Lung (tissue), 11 donors: ENCODE measurements at regions not wholly inside any gene's neighbourhood (a gene's known extent, or its start where the extent isn't known, plus 50 kb on each side); places are given as distances from the start of the nearest gene placed in this dataset.

ENCODE experiments used
- ATAC-seq: fragments of 200-7000 bp; cut with Tn5 transposase; one replicate; pipeline ENCODE4 v1.9.1; 2020; ENCODE audit warnings: moderate number of reproducible peaks; ENCODE audit not compliant: insufficient read depth, low FRiP score
- DNase-seq, 3 donors: peaks; one replicate each; pipeline ENCODE4 v3.0.0-alpha.2; 2013 to 2017
- H3K27ac ChIP-seq, 2 donors: one replicate each; pipeline ENCODE4 v1.5.1; 2013; ENCODE audit warnings: mild to moderate bottlenecking in 2 of 2, moderate library complexity in 2 of 2, control low read depth in 1 of 2, inconsistent platforms in 1 of 2, low read depth in 1 of 2, low read length in 1 of 2
- H3K27me3 ChIP-seq, 3 donors: one replicate each; pipeline ENCODE4 v1.5.1; 2013; ENCODE audit warnings: low read length in 2 of 3; ENCODE audit not compliant: control insufficient read depth in 3 of 3, insufficient read depth in 3 of 3
- H3K36me3 ChIP-seq, 4 donors: one replicate each; pipeline ENCODE4 v1.5.1; 2013; ENCODE audit warnings: low read length in 4 of 4, mild to moderate bottlenecking in 1 of 4, moderate library complexity in 1 of 4; ENCODE audit not compliant: control insufficient read depth in 4 of 4, insufficient read depth in 4 of 4
- H3K4me1 ChIP-seq, 5 donors: one replicate each; pipeline ENCODE4 v1.5.1; 2013; ENCODE audit warnings: low read length in 5 of 5, mild to moderate bottlenecking in 2 of 5, moderate library complexity in 1 of 5; ENCODE audit not compliant: control insufficient read depth in 5 of 5, insufficient read depth in 5 of 5
- H3K4me3 ChIP-seq: one replicate; pipeline ENCODE4 v1.5.1; 2013; ENCODE audit warnings: mild to moderate bottlenecking, control low read depth, moderate library complexity
- H3K9ac ChIP-seq, 2 donors: one replicate each; pipeline ENCODE4 v1.5.1; 2013; ENCODE audit warnings: low read length in 2 of 2, control low read depth in 1 of 2; ENCODE audit not compliant: insufficient read depth in 1 of 2
- H3K9me3 ChIP-seq, 4 donors: one replicate each; pipeline ENCODE4 v1.5.1; 2013; ENCODE audit warnings: low read length in 3 of 4, mild to moderate bottlenecking in 1 of 4, moderate library complexity in 1 of 4; ENCODE audit not compliant: control insufficient read depth in 4 of 4, insufficient read depth in 3 of 4
- CTCF ChIP-seq: IDR thresholded peaks from 2 replicates; pipeline ENCODE4 v1.5.1; 2012; ENCODE audit warnings: mild to moderate bottlenecking; ENCODE audit errors: control extremely low read depth, extremely low read depth
- WGBS, 2 donors: extraction: QIAGEN DNeasy Blood & Tissue Kit; methylation state at CpG; one replicate each; pipeline ENCODE4 v1.1.7; 2013; 5-methylcytosine and 5-hydroxymethylcytosine counted together
- donor health status: control.
- donor health status: control.
- donor health status: Bipolar disorder and iron deficiency.
- donor health status: healthy.
- donor health status: DM: yes; HTN: yes; CAD: no.

GRCh38 chr13:47142105-47142504, 245.3 kb upstream of the HTR2A start:
- peaks cover 0 to 5% (median 0%) of the 10 kb centered on the region in 5 donors for H3K4me1 ChIP-seq
- ATAC-seq (no peak), DNase-seq (no peak)
- H3K27me3 ChIP-seq = peaks cover 0 to 2% (median 0%) of the 10 kb centered on the region in 3 donors
- TF ChIP-seq CTCF = no peak
- no peaks in the 10 kb centered on the region for H3K36me3 ChIP-seq
- H3K9me3 ChIP-seq = no peaks in the 10 kb centered on the region
- WGBS, 2 donors = 81 to 84% methylated on average over 2 of the region's 2 CpGs
- no peak overlapping the region for H3K27ac ChIP-seq
- H3K9ac ChIP-seq = no peak overlapping the region
- H3K4me3 ChIP-seq = no peak overlapping the region

DNA sequence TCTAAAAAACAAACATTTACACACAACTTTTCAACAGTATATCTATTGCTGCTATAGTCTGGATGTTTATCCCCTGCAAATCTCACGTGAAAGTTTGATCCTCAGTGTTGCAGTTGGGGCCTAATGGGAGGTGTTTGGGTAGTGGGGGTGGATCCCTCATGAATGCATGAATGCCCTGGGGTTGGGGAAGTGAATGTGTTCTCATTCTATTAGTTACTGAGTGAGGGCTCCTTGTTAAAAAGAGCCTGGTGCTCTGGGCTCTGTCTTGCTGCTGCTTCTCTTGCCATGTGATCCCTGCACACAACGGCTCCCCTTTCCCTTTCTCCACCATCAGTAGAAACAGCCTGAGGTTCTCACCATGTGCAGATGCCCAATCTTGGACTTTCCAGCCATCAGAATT, 242.7 kb upstream of the HTR2A start:
- no peak overlapping the region for H3K27ac ChIP-seq
- no peak overlapping the region for H3K9ac ChIP-seq
- TF ChIP-seq CTCF = no peak
- DNase-seq (no peak), ATAC-seq (no peak)
- H3K4me3 ChIP-seq = no peak overlapping the region
- no peaks in the 10 kb centered on the region for H3K9me3 ChIP-seq
- WGBS, 2 donors = 78 to 80% methylated on average over 2 of the region's 2 CpGs
- H3K4me1 ChIP-seq = no peaks in the 10 kb centered on the region
- no peaks in the 10 kb centered on the region for H3K36me3 ChIP-seq
- peaks cover 0 to under 1% (median 0%) of the 10 kb centered on the region in 3 donors for H3K27me3 ChIP-seq

- no peak for DNase-seq
- Histone ChIP-seq H3K36me3 (no peaks in the 10 kb centered on the region), H3K27ac (no peak overlapping the region), H3K4me3 (no peak overlapping the region), H3K9ac (no peak overlapping the region), H3K9me3 (no peaks in the 10 kb centered on the region), H3K4me1 (peaks cover 0 to 6% (median 0%) of the 10 kb centered on the region in 5 donors), H3K27me3 (no peaks in the 10 kb centered on the region)
- no peak for ATAC-seq
- TF ChIP-seq CTCF = no peak
- 92 to 96% methylated on average over 1 of the region's 1 CpG for WGBS, 2 donors
These were observed 239.7 kb upstream of the HTR2A start for GRCh38 chr13:47136504-47136941.

DNA sequence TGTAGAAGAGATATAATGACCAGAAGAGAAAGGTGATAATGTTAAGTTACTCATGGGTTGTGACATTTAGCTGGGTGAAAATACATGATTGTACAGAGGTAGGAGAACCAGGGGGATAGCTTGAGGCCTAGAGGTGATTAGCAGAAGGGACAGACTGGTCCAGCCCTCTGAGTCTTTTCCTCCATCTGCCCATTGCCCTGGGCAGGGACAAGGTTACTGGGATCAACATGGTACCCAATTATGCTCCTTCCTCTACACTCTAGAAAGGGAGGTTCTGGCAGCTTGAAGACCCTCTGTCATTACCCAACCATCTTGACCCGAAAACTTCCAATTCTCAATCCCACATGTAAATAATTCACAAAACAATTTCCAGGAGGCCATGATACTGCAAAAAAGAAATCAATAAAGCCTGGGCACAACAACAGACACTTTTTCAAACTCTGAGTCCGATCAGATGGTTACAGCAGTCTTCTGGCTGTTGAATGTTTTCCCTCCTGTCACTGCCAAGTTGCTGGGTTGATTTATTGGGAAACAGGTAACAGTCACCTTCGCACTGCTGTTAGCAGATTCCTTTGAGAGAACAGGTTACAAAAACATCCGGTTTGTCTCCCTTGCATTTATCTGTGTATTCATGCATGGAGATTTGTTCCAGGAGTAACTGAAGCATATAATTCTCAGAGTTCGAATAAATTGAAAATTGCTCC, 239.1 kb upstream of the HTR2A start:
- H3K9me3 ChIP-seq = no peaks in the 10 kb centered on the region
- TF ChIP-seq CTCF = no peak
- no peak for ATAC-seq
- H3K27me3 ChIP-seq = no peaks in the 10 kb centered on the region
- no peak overlapping the region for H3K9ac ChIP-seq
- H3K4me1 ChIP-seq = peaks cover 0 to 6% (median 0%) of the 10 kb centered on the region in 5 donors
- no peak for DNase-seq
- no peak overlapping the region for H3K4me3 ChIP-seq
- H3K36me3 ChIP-seq = no peaks in the 10 kb centered on the region
- WGBS, 2 donors = 76 to 89% methylated on average over 5 of the region's 5 CpGs
- no peak overlapping the region for H3K27ac ChIP-seq
